HG02571 (cell line): ENCODE measurements at regions not wholly inside any gene's neighbourhood (a gene's known extent, or its start where the extent isn't known, plus 50 kb on each side); places are given as distances from the start of the nearest gene placed in this dataset.
A peak's percentile ranks its signal among the peaks of the same experiment; 100 is the strongest.
"Not testable (repeated sequence)": the region's sequence is repeated elsewhere in the genome, so short reads cannot be mapped to it uniquely, and the experiment has no call there.

Source experiments
- ATAC-seq: cut with Tn5 transposase; IDR thresholded peaks from one replicate; pipeline ENCODE4 v1.9.1; 2021; ENCODE audit warnings: mild to moderate bottlenecking, moderate library complexity; ENCODE audit not compliant: unreplicated experiment

GRCh38 chr5:160479220-160479619 lies 57.6 kb downstream of the PTTG1 start:
- no peak for ATAC-seq

- no peak for ATAC-seq
Measured at GRCh38 chr5:160479926-160480325, 58.3 kb downstream of the PTTG1 start.

GRCh38 chr5:160480652-160481051 lies 59.0 kb downstream of the PTTG1 start:
- no peak for ATAC-seq

GRCh38 chr5:160484678-160485077 lies 63.0 kb downstream of the PTTG1 start:
- ATAC-seq = no peak

GRCh38 chr5:160485364-160485969 lies 63.8 kb downstream of the PTTG1 start:
- ATAC-seq = no peak

- peak; percentile 41 for ATAC-seq
Measured at GRCh38 chr5:160486573-160486972, 64.9 kb downstream of the PTTG1 start.

GRCh38 chr5:160488394-160489325 lies 67.0 kb downstream of the PTTG1 start:
- no peak for ATAC-seq

- ATAC-seq = no peak
Measured at GRCh38 chr5:160491438-160491837, 69.8 kb downstream of the PTTG1 start.

- ATAC-seq = no peak
Measured at GRCh38 chr5:160492565-160492964, 70.9 kb downstream of the PTTG1 start.

GRCh38 chr5:160493806-160494338 lies 72.2 kb downstream of the PTTG1 start:
- ATAC-seq = no peak

GRCh38 chr5:160494451-160494850 lies 72.8 kb downstream of the PTTG1 start:
- no peak for ATAC-seq

GRCh38 chr5:160496334-160496733 lies 74.7 kb downstream of the PTTG1 start:
- ATAC-seq = peak; percentile 63

- ATAC-seq = no peak
Measured at GRCh38 chr5:160496784-160497183, 75.1 kb downstream of the PTTG1 start.

GRCh38 chr5:160497878-160498277 lies 76.2 kb downstream of the PTTG1 start:
- ATAC-seq = no peak

- not testable (repeated sequence) for ATAC-seq
Measured at GRCh38 chr5:160498441-160499043, 76.9 kb downstream of the PTTG1 start.

- ATAC-seq = no peak
Measured at GRCh38 chr5:160500786-160501779, 79.4 kb downstream of the PTTG1 start.

- ATAC-seq = no peak
Measured at GRCh38 chr5:160504906-160505305, 83.3 kb downstream of the PTTG1 start.

GRCh38 chr5:160506006-160507004 lies 84.7 kb downstream of the PTTG1 start:
- ATAC-seq = peak; percentile 56

- ATAC-seq = no peak
Measured at GRCh38 chr5:160507221-160507721, 85.6 kb downstream of the PTTG1 start.
